ENCODE measurements at regions not wholly inside any gene's neighbourhood (a gene's known extent, or its start where the extent isn't known, plus 50 kb on each side); places are given as distances from the start of the nearest gene placed in this dataset.
A peak's percentile ranks its signal among the peaks of the same experiment; 100 is the strongest.

DNA sequence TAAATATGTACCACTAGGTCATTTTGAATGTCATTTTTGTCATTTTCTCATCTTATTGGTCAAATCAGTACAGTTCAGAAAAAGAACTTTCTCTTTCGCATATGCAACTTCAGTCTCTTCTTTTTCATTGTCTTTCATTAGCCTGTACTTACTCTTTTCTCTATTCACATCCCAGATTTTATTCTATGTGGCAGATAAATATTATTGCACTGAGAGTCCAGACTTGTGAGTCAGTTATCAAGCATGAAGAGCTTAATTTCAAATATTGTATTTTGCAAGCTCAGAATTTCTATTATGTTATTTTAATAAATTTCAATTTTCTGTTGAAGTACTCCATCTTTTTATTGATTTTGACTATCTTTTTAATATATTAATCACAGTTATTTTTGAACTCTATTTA, 105.2 kb upstream of the PALMD start:
- peaks cover 3% of the 10 kb centered on the region; the same call in 1 of the 2 replicates for H3K27me3 Mint-ChIP-seq (ENCODE audit: low read depth)
- ChIA-PET POLR2A (no interaction called here), CTCF (no interaction called here)
- TF ChIP-seq PRRX2 (CRISPR knock-in tag; IDR thresholded peaks at IDR 0.05) (no peak), EMX1 (CRISPR knock-in tag; IDR thresholded peaks at IDR 0.05) (no peak)
- H3K36me3 Mint-ChIP-seq = peaks cover 7% of the 10 kb centered on the region
- H3K27ac Mint-ChIP-seq = no peak overlapping the region
- peaks cover 11% of the 10 kb centered on the region for H3K9me3 Mint-ChIP-seq
- no peak for ATAC-seq
- no peak overlapping the region for H3K4me3 Mint-ChIP-seq
- peaks cover 2% of the 10 kb centered on the region for H3K4me1 Mint-ChIP-seq
- DNase-seq (ENCODE audit: low spot score) = no peak

- H3K4me1 Mint-ChIP-seq = no peaks in the 10 kb centered on the region
- CTCF ChIA-PET = no interaction called here
- ATAC-seq (peak; percentile 34; the same call in 1 of the 2 replicates), DNase-seq (ENCODE audit: low spot score) (no peak)
- H3K27ac Mint-ChIP-seq = peak overlapping the region; percentile 30; the same call in 1 of the 2 replicates
- peaks cover 11% of the 10 kb centered on the region for H3K9me3 Mint-ChIP-seq
- H3K4me3 Mint-ChIP-seq = no peak overlapping the region
- no peak for TF ChIP-seq CREB1 (CRISPR knock-in tag; IDR thresholded peaks at IDR 0.05)
- TF ChIP-seq IRF2 (CRISPR knock-in tag; IDR thresholded peaks at IDR 0.05; ENCODE audit: borderline replicate concordance, low read depth) = no peak
- TF ChIP-seq ZBTB21 (CRISPR knock-in tag; IDR thresholded peaks at IDR 0.05; ENCODE audit: borderline replicate concordance) = no peak
- TF ChIP-seq, protein P1, sequence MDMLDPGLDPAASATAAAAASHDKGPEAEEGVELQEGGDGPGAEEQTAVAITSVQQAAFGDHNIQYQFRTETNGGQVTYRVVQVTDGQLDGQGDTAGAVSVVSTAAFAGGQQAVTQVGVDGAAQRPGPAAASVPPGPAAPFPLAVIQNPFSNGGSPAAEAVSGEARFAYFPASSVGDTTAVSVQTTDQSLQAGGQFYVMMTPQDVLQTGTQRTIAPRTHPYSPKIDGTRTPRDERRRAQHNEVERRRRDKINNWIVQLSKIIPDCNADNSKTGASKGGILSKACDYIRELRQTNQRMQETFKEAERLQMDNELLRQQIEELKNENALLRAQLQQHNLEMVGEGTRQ (CRISPR knock-in tag; IDR thresholded peaks at IDR 0.05) = no peak
- TF ChIP-seq FOXJ3 (CRISPR knock-in tag; IDR thresholded peaks at IDR 0.05; ENCODE audit: borderline replicate concordance) = no peak
- TF ChIP-seq ZNF138 (CRISPR knock-in tag; conservative IDR thresholded peaks at IDR 0.05) = no peak
- TF ChIP-seq ZNF671 (CRISPR knock-in tag; IDR thresholded peaks at IDR 0.05) = no peak
- TF ChIP-seq SMAD4 (CRISPR knock-in tag; IDR thresholded peaks at IDR 0.05) = no peak
- no peak for TF ChIP-seq HMGA2 (CRISPR knock-in tag; IDR thresholded peaks at IDR 0.05)
- TF ChIP-seq E2F5 (CRISPR knock-in tag; IDR thresholded peaks at IDR 0.05) = no peak
- TF ChIP-seq, protein P2, sequence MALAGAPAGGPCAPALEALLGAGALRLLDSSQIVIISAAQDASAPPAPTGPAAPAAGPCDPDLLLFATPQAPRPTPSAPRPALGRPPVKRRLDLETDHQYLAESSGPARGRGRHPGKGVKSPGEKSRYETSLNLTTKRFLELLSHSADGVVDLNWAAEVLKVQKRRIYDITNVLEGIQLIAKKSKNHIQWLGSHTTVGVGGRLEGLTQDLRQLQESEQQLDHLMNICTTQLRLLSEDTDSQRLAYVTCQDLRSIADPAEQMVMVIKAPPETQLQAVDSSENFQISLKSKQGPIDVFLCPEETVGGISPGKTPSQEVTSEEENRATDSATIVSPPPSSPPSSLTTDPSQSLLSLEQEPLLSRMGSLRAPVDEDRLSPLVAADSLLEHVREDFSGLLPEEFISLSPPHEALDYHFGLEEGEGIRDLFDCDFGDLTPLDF (CRISPR knock-in tag; IDR thresholded peaks at IDR 0.05) = no peak
- TF ChIP-seq SOX15 (CRISPR knock-in tag; IDR thresholded peaks at IDR 0.05) = no peak
- no peak for TF ChIP-seq JAZF1 (CRISPR knock-in tag; IDR thresholded peaks at IDR 0.05)
- TF ChIP-seq, protein P3, sequence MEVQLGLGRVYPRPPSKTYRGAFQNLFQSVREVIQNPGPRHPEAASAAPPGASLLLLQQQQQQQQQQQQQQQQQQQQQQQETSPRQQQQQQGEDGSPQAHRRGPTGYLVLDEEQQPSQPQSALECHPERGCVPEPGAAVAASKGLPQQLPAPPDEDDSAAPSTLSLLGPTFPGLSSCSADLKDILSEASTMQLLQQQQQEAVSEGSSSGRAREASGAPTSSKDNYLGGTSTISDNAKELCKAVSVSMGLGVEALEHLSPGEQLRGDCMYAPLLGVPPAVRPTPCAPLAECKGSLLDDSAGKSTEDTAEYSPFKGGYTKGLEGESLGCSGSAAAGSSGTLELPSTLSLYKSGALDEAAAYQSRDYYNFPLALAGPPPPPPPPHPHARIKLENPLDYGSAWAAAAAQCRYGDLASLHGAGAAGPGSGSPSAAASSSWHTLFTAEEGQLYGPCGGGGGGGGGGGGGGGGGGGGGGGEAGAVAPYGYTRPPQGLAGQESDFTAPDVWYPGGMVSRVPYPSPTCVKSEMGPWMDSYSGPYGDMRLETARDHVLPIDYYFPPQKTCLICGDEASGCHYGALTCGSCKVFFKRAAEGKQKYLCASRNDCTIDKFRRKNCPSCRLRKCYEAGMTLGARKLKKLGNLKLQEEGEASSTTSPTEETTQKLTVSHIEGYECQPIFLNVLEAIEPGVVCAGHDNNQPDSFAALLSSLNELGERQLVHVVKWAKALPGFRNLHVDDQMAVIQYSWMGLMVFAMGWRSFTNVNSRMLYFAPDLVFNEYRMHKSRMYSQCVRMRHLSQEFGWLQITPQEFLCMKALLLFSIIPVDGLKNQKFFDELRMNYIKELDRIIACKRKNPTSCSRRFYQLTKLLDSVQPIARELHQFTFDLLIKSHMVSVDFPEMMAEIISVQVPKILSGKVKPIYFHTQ (CRISPR knock-in tag; IDR thresholded peaks at IDR 0.05) = no peak
- no peak for TF ChIP-seq PRRX2 (CRISPR knock-in tag; IDR thresholded peaks at IDR 0.05)
- TF ChIP-seq E2F4 (CRISPR knock-in tag; IDR thresholded peaks at IDR 0.05; ENCODE audit: borderline replicate concordance, low read depth) = no peak
- TF ChIP-seq, protein P4, sequence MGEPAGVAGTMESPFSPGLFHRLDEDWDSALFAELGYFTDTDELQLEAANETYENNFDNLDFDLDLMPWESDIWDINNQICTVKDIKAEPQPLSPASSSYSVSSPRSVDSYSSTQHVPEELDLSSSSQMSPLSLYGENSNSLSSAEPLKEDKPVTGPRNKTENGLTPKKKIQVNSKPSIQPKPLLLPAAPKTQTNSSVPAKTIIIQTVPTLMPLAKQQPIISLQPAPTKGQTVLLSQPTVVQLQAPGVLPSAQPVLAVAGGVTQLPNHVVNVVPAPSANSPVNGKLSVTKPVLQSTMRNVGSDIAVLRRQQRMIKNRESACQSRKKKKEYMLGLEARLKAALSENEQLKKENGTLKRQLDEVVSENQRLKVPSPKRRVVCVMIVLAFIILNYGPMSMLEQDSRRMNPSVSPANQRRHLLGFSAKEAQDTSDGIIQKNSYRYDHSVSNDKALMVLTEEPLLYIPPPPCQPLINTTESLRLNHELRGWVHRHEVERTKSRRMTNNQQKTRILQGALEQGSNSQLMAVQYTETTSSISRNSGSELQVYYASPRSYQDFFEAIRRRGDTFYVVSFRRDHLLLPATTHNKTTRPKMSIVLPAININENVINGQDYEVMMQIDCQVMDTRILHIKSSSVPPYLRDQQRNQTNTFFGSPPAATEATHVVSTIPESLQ (CRISPR knock-in tag; IDR thresholded peaks at IDR 0.05) = no peak
- TF ChIP-seq NR3C1 (CRISPR knock-in tag; conservative IDR thresholded peaks at IDR 0.05; ENCODE audit: low read depth) = no peak
- peaks cover 7% of the 10 kb centered on the region for H3K36me3 Mint-ChIP-seq
- H3K27me3 Mint-ChIP-seq (ENCODE audit: low read depth) = peaks cover 3% of the 10 kb centered on the region; the same call in 1 of the 2 replicates
- POLR2A ChIA-PET = no interaction called here
Measured at GRCh38 chr1:99544328-99544727, 101.6 kb upstream of the PALMD start.

All from WTC11 (cell line).